GM21576 (cell line): ENCODE measurements at regions not wholly inside any gene's neighbourhood (a gene's known extent, or its start where the extent isn't known, plus 50 kb on each side); places are given as distances from the start of the nearest gene placed in this dataset.
"Not testable (repeated sequence)": the region's sequence is repeated elsewhere in the genome, so short reads cannot be mapped to it uniquely, and the experiment has no call there.

ENCODE experiments used
- ATAC-seq: cut with Tn5 transposase; IDR thresholded peaks from one replicate; pipeline ENCODE4 v1.9.1; 2021; ENCODE audit warnings: mild to moderate bottlenecking, moderate library complexity; ENCODE audit not compliant: unreplicated experiment

DNA sequence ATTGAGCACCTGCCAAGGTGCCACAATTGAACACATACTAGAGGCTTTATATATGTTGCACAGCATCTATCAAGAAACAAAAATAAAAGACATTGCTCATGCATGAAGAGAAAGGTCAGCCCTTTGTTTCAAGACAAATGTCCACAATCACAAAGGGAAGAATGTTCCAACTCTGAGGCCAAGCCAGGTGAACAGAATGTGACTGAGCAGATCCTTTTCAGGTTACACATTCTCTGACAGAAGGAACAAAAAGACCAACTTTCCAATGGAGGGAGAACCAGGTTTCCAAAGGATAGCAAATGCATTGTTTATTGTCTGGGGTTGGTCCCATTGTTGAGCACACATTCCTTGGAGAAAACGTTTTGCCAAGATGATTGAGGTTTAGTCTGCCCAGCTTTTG lies 50.2 kb upstream of the FAM174B start:
- ATAC-seq, result no peak

DNA sequence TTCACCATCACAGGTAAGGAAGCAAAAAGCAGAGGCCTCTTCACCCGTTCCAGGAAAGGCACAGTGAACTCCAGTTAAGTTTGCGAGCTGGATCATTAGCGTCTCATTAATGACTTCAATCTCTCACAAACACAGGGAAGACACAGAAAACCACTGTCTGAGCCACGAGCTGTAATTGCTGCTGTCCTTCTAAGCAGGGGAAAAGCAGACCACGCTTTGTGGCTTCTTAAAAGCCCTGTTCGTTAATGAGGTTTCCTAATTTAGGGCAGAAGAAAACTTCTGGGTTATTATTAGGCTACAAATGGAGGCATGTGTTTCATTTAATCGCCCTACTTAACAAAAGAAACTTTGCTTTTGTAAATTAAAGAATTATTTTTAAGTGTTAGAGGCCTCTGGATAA lies 50.6 kb upstream of the FAM174B start:
- no peak for ATAC-seq

DNA sequence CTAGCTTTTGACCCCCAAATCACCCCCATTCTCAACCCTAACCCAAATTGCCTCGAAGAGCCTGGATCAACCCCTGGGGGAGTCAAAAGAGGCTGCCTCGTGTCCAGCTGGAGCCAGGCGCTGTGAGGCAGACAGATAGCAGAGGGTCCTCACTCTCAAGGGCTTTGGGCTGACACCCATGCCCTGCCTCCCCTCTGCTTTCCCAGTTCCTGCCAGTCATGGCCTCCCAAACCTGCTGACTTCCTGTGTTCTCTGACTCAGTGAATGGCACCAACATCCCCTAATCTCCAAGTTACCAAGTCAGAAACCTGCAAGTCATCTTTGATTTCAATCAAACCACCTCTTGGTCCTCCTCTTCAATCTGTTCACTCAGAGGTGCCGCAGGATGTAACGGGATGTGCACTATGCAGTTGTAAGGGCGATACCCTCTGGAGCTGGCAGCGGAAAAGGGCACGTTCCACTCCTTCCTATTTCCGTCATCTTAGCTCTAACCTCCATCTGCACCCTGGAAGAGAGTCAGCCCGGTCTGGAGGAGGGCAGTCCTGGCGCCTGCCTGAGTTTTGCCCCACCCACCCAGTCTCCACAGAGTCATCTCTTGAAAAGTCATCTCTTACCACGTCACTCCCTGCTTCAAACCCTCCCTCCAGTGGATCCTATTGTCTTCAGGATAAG lies 52.4 kb upstream of the FAM174B start:
- no peak for ATAC-seq

DNA sequence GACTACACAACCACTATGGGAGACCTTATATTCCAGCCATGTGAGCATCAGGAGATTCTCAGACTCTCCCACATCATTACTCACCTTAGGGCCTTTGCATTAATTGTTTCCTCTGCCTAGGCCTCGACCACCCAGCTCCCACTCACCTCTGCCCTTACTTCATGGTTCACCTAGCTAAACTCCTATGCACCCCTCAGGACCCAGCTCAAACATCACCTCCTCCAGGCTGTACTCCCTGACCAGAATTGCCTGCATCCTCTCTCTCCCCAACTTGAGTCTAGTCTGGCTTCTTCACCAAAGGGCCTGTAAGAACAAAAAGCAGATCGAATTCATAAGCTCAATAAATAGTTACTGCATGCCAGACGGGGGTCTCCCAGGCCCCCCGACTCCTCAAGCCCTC lies 53.1 kb upstream of the FAM174B start:
- ATAC-seq, result no peak

DNA sequence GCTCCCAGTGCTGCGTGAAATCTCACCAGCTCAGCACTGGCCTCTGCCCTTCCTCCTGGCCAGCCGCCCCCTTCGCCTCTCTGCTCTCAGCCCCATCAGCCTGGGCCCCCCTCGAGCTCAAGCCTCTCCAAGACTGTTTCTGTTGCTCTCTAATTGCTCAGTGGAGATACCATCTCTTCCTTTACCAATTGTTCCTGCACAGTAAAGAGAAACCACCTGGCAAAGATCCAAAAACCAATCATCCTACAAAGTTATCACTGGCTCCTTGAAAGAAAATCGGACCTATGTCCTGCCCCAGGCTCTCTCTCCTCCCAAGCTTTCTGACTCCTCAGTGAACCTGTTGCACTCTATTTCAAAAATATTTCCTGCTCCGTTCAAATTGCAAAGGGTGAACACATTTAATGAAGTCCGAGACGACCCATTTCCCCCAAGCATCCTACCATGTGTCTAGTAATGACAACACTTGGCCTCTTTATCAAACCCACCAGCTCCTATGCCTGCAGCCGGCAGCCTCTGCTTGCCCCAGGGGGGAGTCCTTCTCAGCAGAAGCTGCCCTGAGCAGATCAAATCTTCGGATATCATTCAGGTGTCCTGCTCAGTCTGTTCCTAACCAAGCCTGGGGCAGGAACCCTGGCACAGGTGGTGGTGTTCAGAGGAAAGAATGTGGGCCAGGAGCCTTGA lies 53.7 kb upstream of the FAM174B start:
- no peak for ATAC-seq

DNA sequence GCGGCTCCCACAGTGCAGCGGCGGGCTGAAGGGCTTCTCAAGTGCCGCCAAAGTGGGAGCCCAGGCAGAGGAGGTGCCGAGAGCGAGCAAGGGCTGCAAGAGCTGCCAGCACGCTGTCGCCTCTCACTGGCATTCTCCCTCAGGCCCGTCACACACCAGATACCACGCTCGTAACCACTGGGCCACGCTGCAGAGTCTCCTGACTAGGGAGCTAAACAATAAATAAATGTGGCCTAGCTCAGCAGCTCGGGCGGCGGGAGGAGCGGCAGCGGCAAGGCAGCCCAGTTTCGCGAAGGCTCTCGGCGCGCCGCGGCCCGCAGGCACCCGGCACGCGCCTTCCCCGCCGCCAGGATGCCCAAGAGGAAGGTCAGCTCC lies 55.9 kb upstream of the FAM174B start:
- no peak for ATAC-seq

DNA sequence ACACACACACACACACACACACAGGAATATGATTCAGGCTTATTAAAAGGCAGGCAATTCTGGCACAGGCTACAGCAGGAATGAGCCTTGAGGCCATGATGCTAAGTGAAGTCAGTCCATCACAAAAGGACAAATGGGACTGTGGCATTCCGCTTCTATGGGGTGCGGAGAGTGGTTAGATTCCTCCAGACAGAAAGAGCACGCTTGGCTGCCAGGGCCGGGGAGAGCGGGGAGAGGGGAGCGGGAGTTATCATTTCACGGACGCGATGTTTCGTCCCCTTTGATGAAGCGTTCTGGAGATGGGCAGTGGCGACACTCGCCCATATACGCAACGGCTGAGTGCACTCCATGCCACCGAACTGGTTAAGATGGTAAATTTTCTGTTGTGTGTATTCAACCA lies 58.5 kb upstream of the FAM174B start:
- ATAC-seq, result no peak

DNA sequence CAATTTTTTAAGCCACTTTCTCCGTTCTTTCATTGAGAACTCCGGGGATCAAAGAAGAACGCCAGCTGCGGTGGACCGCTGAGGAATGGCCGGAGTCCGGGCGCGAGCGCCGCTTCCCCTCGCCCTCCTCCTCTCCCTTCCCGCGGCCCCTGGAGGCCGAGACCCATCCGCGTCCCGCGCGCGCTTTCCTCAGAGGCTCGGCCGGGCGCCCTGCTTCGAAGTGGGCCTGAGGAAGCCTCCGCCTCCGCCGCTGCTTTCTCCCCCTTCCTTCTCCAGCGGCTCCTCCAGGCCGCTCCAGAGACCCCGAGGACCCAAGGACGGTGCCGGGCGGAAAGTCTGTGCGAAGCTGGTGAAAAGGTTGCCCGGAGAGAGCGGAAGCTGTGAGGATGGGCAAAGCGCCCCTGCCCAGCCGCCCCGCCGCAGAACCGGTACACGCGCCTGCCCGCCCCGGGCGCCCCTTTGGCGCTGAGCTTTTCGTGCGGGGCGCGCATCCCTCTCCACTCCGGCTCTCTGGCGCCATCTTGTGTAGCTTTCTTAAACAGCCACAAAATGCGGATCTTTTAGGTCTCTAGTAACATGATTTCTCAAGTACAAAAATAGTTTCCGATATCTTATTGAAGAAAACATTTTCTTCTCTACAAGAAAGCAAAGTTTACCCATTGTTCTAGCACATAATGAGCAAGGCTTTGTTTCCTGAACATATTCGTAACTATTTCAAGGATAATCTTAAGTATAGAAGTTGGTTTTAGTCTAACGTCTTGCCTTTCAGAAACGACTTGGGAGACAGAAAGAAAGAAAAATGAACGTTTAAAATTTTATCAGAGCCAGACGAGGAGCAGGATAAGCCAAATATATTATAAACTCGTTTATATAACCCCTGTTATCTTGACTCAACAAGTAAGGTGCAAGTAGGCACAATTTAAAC lies 59.2 kb upstream of the FAM174B start:
- peak; percentile 77 for ATAC-seq

DNA sequence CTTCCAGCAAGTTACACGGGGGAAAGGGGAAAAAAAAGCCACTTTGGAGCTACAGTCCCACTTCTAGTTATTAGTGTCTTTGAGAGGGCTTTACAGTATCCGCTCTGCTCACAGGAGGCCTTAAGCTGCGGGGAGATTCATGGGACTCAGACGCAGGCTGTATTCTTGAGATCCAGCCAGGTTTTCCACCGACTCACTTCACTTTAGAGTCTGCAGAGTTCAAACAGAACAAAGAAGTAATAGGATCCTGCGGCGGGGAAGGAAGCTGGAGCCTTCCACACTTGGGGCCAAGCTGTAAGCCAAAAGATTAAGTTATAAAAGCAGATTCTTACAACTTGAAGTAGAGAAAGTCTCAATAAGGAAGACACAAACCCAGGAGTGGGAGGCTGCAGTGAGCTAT lies 60.2 kb upstream of the FAM174B start:
- ATAC-seq, result no peak

DNA sequence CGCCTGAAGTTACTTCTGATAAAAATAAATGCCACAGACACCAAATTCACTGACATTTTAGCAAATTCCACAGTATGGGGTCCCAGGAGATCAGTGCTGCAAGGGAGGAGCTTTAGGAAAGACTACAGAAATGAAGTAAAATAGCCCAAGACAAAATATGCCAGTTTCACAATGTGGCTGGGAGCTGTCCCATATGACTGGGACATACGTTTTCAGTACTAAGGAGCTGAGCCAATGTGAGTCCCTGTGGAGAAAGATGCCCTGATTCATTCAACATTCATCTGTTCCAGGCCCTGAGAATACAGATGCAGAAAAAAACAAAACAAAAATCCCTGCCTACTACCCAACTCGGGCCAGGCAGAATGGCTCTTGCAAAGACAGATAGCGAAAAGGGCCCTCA lies 63.4 kb upstream of the FAM174B start:
- no peak for ATAC-seq

DNA sequence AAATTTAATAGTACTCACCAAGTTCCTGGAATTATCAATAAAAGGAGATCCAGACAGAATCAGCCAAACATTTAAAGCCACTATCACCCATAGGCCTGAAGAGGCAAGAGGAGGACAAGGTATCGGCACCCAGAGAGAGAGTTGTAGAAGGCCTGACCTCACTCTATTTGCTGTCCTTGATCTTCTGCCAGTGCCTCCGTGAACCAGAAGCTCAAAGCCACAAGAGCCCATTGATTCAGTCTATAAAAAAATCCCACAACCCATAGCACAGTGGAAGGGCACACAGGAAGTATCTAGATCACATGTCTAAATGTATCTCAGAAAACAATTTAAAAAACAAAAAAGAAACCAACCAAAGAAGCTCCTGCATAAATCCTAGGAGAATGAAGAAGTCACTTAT lies 68.6 kb upstream of the FAM174B start:
- no peak for ATAC-seq

DNA sequence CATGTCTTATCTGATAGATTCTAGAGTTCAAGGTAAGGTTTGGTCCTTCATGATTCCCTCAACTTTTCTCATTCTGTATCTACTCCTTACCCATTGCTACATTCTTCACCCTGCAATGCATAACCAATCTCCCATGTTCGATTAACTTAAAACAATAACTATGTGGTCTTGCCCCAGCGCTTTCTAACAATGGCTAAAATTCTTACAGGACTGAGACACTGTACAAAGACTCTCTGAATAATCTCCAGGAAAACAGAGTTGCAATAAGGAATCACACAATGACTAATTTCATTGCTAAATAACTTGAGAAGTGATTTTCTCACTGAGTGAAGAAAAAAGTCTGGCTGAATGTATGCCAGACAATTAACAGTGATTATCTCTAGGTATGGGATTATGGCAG lies 69.6 kb upstream of the FAM174B start:
- ATAC-seq, result no peak

DNA sequence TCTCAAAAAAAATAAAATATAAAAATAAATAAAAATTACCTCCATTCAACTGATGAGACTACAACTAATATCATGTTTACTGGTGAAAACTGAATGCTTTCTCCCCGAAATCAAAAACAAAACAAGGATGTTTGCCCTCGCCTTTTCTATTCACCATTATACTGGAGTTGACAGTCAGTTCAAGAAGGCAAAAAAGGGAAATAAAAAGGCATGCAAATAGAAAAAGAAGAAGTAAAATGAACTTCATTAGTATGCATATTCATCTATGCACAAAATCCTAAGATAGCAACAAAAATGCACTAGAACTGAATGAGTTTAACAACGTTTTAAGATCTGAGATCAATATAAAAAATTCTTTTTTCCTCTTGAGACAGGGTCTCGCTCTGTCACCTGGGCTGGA lies 72.7 kb upstream of the FAM174B start:
- no peak for ATAC-seq

DNA sequence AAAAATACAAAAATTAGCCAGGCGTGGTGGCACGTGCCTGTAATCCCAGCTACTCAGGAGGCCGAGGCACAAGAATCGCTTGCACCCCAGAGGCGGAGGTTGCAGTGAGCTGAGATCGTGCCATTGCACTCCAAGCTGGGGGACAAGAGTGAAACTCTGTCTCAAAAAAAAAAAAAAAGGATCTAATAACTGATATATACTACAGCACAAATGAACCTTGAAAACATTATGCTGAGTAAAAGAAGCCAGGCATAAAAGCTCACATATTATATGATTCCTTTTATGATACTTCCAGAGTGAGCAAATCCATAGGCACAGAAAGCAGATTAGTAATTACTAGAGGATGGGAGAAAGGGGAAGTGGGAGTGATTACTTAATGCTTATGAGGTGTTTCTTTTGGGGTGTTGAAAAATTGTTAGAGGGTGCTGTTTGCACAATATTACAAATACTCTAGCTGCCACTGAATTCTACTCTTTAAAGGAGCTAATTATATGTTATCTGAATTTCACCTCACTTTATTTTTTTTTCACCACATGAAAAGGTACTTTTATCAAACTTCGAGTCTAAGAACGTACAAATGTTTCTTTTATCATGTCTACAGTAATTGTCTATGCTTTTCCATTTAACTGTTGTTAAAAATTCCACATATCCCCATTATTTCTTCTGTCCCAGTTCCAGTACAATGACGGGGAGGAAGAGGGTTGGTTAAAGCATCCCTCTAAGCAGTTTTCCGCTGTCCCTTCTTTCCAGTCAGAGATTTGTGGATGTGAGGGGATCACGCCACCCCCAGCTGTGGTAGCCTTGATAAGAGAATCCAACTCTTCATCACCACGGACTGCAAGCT lies 77.7 kb upstream of the FAM174B start:
- ATAC-seq, result no peak

DNA sequence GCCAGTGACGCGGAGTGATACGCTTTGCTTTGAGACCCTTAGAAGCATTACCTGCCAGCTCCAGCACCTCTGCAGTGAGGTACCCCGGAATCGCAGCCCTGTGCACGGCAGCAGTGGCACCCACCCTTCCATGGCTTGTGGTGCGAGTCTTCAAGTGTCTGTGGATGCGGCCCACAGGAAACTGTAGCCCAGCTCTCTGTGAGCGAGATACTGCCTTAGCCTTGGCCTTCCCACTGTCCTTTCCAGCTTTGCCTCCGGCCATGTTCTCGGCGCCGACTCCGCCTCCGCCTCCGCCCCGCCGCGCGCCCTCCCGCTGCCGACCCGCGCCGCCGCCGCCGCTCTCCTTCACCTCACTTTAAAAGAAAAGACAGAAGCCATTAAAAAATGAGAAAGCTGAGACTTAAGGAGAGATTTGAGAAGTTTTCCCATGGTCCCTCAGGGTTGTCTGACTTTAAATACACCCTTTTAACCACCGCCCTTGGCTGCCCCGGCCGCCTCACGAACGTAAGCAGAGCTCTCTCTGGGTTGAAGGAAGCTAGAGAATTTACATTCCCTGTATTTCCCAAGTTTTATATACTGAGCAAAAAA lies 78.5 kb upstream of the FAM174B start:
- no peak for ATAC-seq

DNA sequence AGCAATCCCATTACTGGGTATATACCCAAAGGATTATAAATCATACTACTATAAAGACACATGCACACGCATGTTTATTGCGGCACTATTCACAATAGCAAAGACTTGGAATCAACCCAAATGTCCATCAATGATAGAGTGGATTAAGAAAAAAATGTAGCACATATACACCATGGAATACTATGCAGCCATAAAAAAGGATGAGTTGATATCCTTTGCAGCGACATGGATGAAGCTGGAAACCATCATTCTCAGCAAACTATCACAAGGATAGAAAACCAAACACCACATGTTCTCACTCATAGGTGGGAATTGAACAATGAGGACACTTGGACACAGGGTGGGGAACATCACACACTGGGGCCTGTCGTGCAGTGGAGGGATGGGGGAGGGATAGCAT lies 83.7 kb upstream of the FAM174B start:
- ATAC-seq, result not testable (repeated sequence)

DNA sequence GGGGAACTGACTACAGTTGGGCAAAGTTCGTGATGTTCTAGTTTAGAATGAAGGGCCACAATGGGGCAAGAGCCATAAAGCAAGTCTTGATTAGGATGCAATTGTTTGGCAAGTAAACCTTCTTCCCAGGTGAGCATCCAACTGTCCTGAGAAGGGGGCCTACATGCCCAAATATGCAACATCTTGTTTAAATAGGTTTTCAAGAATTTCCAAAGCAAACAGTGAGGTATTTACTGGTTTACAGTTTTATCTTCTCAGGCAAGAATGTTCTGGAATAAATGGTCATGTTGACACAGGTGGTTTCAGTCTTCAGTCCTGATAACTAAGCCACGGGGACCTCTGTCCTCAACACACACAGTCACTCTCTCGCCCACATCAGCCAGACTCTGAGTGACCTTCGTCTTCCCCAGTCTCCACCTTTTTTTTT lies 90.3 kb upstream of the FAM174B start:
- no peak for ATAC-seq

DNA sequence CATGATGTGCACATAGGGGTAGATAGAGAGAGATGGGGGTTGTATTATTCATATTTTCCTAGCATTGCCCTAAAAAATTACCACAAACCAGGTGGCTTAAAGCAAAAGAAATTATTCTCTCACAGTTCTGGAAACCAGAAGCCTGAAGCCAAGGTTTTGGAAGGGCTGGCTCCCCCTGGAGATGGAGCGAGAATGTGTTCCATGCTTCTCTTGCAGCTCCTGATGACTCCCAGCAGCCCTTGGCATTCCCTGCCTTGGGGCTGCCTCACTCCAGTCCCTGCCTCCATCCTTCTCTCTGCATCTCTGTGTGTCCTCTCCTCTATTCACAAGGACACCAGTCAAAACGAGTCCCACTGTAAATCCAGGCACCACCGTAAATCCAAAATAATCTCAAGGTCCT lies 91.5 kb upstream of the FAM174B start:
- no peak for ATAC-seq

DNA sequence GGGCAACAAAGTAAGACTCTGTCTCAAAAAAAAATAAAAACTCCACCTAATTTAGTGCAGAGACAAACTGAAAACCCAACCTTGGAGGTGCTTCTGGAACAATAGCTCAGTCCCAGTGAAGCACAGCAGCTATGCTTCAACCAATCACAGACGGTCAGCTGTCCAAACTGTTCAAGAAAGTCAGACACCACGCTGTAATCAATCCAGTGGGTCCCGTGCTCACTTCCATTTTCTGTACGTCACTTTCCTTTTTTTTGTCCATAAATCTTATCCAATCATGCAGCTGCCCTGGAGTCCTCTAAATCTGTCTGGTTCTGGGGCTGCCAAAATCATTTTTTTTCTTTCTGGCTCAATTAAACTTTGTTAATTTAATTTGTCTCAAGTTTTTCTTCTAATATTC lies 93.6 kb upstream of the FAM174B start:
- no peak for ATAC-seq

DNA sequence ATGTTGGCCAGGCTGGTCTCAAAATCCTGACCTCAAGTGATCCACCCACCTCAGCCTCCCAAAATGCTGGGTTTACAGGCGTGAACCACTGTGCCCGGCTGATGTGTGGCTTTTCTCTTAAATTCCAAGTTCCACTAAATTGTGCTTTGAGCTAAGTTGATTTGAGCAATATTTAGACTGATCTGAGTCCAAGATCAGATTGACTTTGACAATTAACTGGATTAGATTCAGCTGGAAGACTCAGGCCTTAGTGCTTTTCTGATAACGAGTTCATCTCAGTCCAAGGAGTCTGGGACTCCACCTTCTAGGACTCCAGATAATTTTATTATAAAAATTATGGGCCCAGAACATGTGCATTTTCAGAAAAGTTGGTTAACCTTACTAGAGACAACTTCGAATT lies 94.4 kb upstream of the FAM174B start:
- no peak for ATAC-seq

DNA sequence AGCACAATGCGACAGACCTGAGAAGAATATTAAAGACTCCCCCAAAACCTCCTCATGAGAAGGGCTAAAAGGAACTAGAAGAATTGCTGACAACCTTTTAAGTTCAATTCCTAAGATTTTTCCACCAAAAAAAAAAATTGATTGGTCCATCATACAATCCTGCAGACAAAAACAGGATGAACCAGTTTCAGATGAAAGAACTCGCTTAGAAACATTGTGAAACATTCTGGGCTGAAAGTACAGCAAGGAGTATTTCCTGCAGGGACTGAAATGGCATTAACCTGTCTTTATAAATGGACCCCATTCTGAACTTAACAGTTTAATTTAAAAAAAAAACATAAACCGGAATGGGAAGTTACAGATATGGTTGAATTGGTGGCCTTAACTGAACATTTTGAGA lies 96.0 kb upstream of the FAM174B start:
- no peak for ATAC-seq
